ENCODE measurements at regions not wholly inside any gene's neighbourhood (a gene's known extent, or its start where the extent isn't known, plus 50 kb on each side); places are given as distances from the start of the nearest gene placed in this dataset.

GRCh38 chr1:244173769-244174168, 122.7 kb downstream of the ZBTB18 start:
- TF ChIP-seq REST (IDR thresholded peaks at IDR 0.05; ENCODE audit: insufficient read depth in 1 of 2, low read depth in 2 of 2, low read length in 1 of 2) (no peak), CTCF (IDR thresholded peaks at IDR 0.05) (no peak), POLR2AphosphoS5 (IDR thresholded peaks at IDR 0.05; ENCODE audit: low read depth, low read length) (no peak), TCF7L2 (IDR thresholded peaks at IDR 0.05; ENCODE audit: low read depth, low read length) (no peak), SIN3A (IDR thresholded peaks at IDR 0.05; ENCODE audit: borderline replicate concordance, insufficient read depth, low read depth, low read length) (no peak)

All from Panc1 (cell line).